ENCODE measurements at regions not wholly inside any gene's neighbourhood (a gene's known extent, or its start where the extent isn't known, plus 50 kb on each side); places are given as distances from the start of the nearest gene placed in this dataset.

GRCh38 chr12:19053218-19053617, 76.3 kb upstream of the PLEKHA5 start:
- no peak for DNase-seq
- Histone ChIP-seq H3K9me3 (ENCODE audit: control insufficient read depth, insufficient read depth, low read length) (no peaks in the 10 kb centered on the region), H2BK15ac (ENCODE audit: low read depth, low read length) (no peak overlapping the region), H2AK5ac (ENCODE audit: low read depth, low read length) (no peak overlapping the region), H3K27me3 (ENCODE audit: control insufficient read depth, insufficient read depth, low read length) (no peaks in the 10 kb centered on the region), H3K9ac (ENCODE audit: low read depth, low read length) (no peak overlapping the region), H2AK9ac (replicated peaks; ENCODE audit: low read depth, low read length, poor library complexity) (no peak overlapping the region), H3K23ac (ENCODE audit: low read depth, low read length) (no peak overlapping the region), H3K79me1 (ENCODE audit: low read depth in 1 of 2, low read length in 2 of 2) (no peaks in the 10 kb centered on the region), H4K8ac (ENCODE audit: low read depth in 2 of 2, low read length in 2 of 2) (no peak overlapping the region), H3K18ac (ENCODE audit: low read depth, low read length) (no peak overlapping the region), H4K91ac (ENCODE audit: insufficient read depth, low read depth, low read length) (no peak overlapping the region), H2BK5ac (ENCODE audit: low read depth, low read length, poor library complexity, severe bottlenecking) (no peak overlapping the region), H2BK120ac (ENCODE audit: low read depth, low read length) (no peak overlapping the region), H4K20me1 (ENCODE audit: insufficient read depth, low read length) (no peaks in the 10 kb centered on the region), H3K9me1 (ENCODE audit: insufficient read depth, low read length) (no peaks in the 10 kb centered on the region), H2BK20ac (ENCODE audit: low read depth, low read length) (no peak overlapping the region), H3K4me1 (ENCODE audit: control insufficient read depth, insufficient read depth, low read length) (no peaks in the 10 kb centered on the region), H4K5ac (ENCODE audit: low read depth, low read length) (no peak overlapping the region), H2AFZ (replicated peaks; ENCODE audit: low read length, poor library complexity) (no peak overlapping the region), H3K14ac (replicated peaks; ENCODE audit: low read depth, low read length) (no peak overlapping the region), H3K27ac (ENCODE audit: insufficient read depth, low read length) (no peak overlapping the region), H3K4me2 (ENCODE audit: low read depth, low read length) (no peak overlapping the region), H3K56ac (ENCODE audit: extremely low read depth, insufficient read depth, low read length) (no peak overlapping the region), H3K4ac (ENCODE audit: low read depth, low read length) (no peak overlapping the region), H3K36me3 (ENCODE audit: control insufficient read depth, insufficient read depth, low read length) (no peaks in the 10 kb centered on the region), H3K4me3 (ENCODE audit: insufficient read depth, low read depth, low read length) (no peak overlapping the region)
- no CpG with 5 or more reads among the region's 1 CpG for WGBS, 2 experiments (ENCODE audit: extremely low coverage in 2 of 2, insufficient read length in 1 of 2)
- ChIA-PET CTCF (no interaction called here), POLR2A (ENCODE audit: unreplicated experiment) (no interaction called here)
- no peak for TF ChIP-seq CHD1 (IDR thresholded peaks at IDR 0.05; ENCODE audit: low read depth, low read length)
- no peak for TF ChIP-seq RAD21 (IDR thresholded peaks at IDR 0.05; ENCODE audit: low read length)
- TF ChIP-seq MAZ (IDR thresholded peaks at IDR 0.05; ENCODE audit: borderline replicate concordance, low read depth, low read length): no peak
- no peak for TF ChIP-seq SMC3 (IDR thresholded peaks at IDR 0.05; ENCODE audit: low read depth, low read length)
- TF ChIP-seq BHLHE40 (IDR thresholded peaks at IDR 0.05; ENCODE audit: low read depth, low read length): no peak
- TF ChIP-seq CEBPB (IDR thresholded peaks at IDR 0.05; ENCODE audit: low read depth, low read length): no peak
- no peak for TF ChIP-seq POLR2A (IDR thresholded peaks at IDR 0.05; ENCODE audit: low read depth, low read length)
- no peak for TF ChIP-seq FOS (IDR thresholded peaks at IDR 0.05; ENCODE audit: low read depth, low read length)
- TF ChIP-seq NFE2L2 (IDR thresholded peaks at IDR 0.05; ENCODE audit: low read depth, low read length): no peak
- no peak for TF ChIP-seq RCOR1 (IDR thresholded peaks at IDR 0.05; ENCODE audit: insufficient replicate concordance, low read length)
- no peak for TF ChIP-seq CTCF (conservative IDR thresholded peaks at IDR 0.05; ENCODE audit: low read depth, low read length)
- no peak for TF ChIP-seq MAFK (IDR thresholded peaks at IDR 0.05; ENCODE audit: low read depth, low read length)
- TF ChIP-seq USF2 (IDR thresholded peaks at IDR 0.05; ENCODE audit: low read depth, low read length): no peak
- TF ChIP-seq MXI1 (IDR thresholded peaks at IDR 0.05; ENCODE audit: borderline replicate concordance, low read depth, low read length): no peak
- no peak for TF ChIP-seq RFX5 (IDR thresholded peaks at IDR 0.05; ENCODE audit: low read depth, low read length)
- no peak for TF ChIP-seq ELK1 (IDR thresholded peaks at IDR 0.05; ENCODE audit: borderline replicate concordance, low read depth, low read length)
- in situ Hi-C loops (cut with MboI; ENCODE audit: low sequenced_read_pairs) (no loop called here), dilution Hi-C loops (cut with HindIII; ENCODE audit: low sequenced_read_pairs, unreplicated experiment) (no loop called here), intact Hi-C loops (cut with micrococcal nuclease) (loop anchor here (5.0 kb wide), 1 partner anchor 126 kb away; no protein-coding TSS in a partner anchor)
- ATAC-seq (ENCODE audit: low read depth): no peak
- no TSS peak for BruUV-seq (replicated peaks)

Data from IMR-90 (cell line).